Lower lobe of right lung (tissue), 2 donors: ENCODE measurements at regions not wholly inside any gene's neighbourhood (a gene's known extent, or its start where the extent isn't known, plus 50 kb on each side); places are given as distances from the start of the nearest gene placed in this dataset.

Experiments used
- ATAC-seq, 2 donors: fragments of 200-7000 bp; cut with Tn5 transposase; one replicate each; pipeline ENCODE4 v1.9.1; 2020 to 2022; ENCODE audit warnings: mild to moderate bottlenecking in 2 of 2, moderate library complexity in 2 of 2
- DNase-seq: peaks from one replicate; pipeline ENCODE4 v3.0.0-alpha.2; 2020
- H3K27ac ChIP-seq: fragments of 200-600 bp; one replicate; pipeline ENCODE4 v1.8.0; 2022
- H3K27me3 ChIP-seq: fragments of 200-600 bp; one replicate; pipeline ENCODE4 v1.8.0; 2022; ENCODE audit warnings: low read depth
- H3K36me3 ChIP-seq: fragments of 200-600 bp; one replicate; pipeline ENCODE4 v1.8.0; 2022; ENCODE audit warnings: mild to moderate bottlenecking
- H3K4me1 ChIP-seq: fragments of 200-600 bp; one replicate; pipeline ENCODE4 v1.8.0; 2022
- H3K4me3 ChIP-seq: fragments of 200-600 bp; one replicate; pipeline ENCODE4 v1.8.0; 2022; ENCODE audit warnings: mild to moderate bottlenecking
- H3K9me3 ChIP-seq: fragments of 200-600 bp; one replicate; pipeline ENCODE4 v1.8.0; 2022
- CTCF ChIP-seq: fragments of 200-600 bp; IDR thresholded peaks from one replicate; pipeline ENCODE4 v1.8.0; 2022; ENCODE audit warnings: antibody characterized with exemption, mild to moderate bottlenecking
- intact Hi-C: fragments of 100-400 bp; cut with DNase I; formaldehyde crosslinking; loops from one replicate; pipeline ENCODE4 v1.11.0; 2022
- donor health status: DM: no; HTN: yes; CAD: no; lungs with severe emphysema.

- intact Hi-C loops: no loop called here
- H3K9me3 ChIP-seq: no peaks in the 10 kb centered on the region
- H3K27ac ChIP-seq: no peak overlapping the region
- ATAC-seq (no peak), DNase-seq (no peak)
- no peaks in the 10 kb centered on the region for H3K4me1 ChIP-seq
- no peaks in the 10 kb centered on the region for H3K36me3 ChIP-seq
- TF ChIP-seq CTCF: no peak
- no peak overlapping the region for H3K4me3 ChIP-seq
- no peaks in the 10 kb centered on the region for H3K27me3 ChIP-seq
Measured at GRCh38 chr15:87805117-87805820, 451.3 kb downstream of the NTRK3 start.

- no peak overlapping the region for H3K27ac ChIP-seq
- ATAC-seq (no peak), DNase-seq (no peak)
- H3K4me1 ChIP-seq: no peaks in the 10 kb centered on the region
- intact Hi-C loops: no loop called here
- H3K27me3 ChIP-seq: no peaks in the 10 kb centered on the region
- no peaks in the 10 kb centered on the region for H3K9me3 ChIP-seq
- TF ChIP-seq CTCF: no peak
- H3K36me3 ChIP-seq: no peaks in the 10 kb centered on the region
- no peak overlapping the region for H3K4me3 ChIP-seq
Measured at GRCh38 chr15:87804451-87804850, 452.1 kb downstream of the NTRK3 start.

GRCh38 chr15:87799838-87800237, 456.7 kb downstream of the NTRK3 start:
- intact Hi-C loops: no loop called here
- no peak for ATAC-seq
- H3K36me3 ChIP-seq: no peaks in the 10 kb centered on the region
- H3K4me3 ChIP-seq: no peak overlapping the region
- DNase-seq: no peak
- no peaks in the 10 kb centered on the region for H3K27me3 ChIP-seq
- no peak for TF ChIP-seq CTCF
- no peak overlapping the region for H3K27ac ChIP-seq
- no peaks in the 10 kb centered on the region for H3K4me1 ChIP-seq
- no peaks in the 10 kb centered on the region for H3K9me3 ChIP-seq

- no peak for TF ChIP-seq CTCF
- Histone ChIP-seq H3K4me1 (no peaks in the 10 kb centered on the region), H3K27me3 (no peaks in the 10 kb centered on the region), H3K36me3 (no peaks in the 10 kb centered on the region), H3K4me3 (no peak overlapping the region), H3K9me3 (no peaks in the 10 kb centered on the region), H3K27ac (no peak overlapping the region)
- no peak for ATAC-seq
- intact Hi-C loops: no loop called here
- DNase-seq: no peak
Measured at GRCh38 chr15:87799428-87799827, 457.1 kb downstream of the NTRK3 start.

- Histone ChIP-seq H3K4me1 (no peaks in the 10 kb centered on the region), H3K9me3 (no peaks in the 10 kb centered on the region), H3K4me3 (no peak overlapping the region), H3K27ac (no peak overlapping the region), H3K27me3 (no peaks in the 10 kb centered on the region), H3K36me3 (no peaks in the 10 kb centered on the region)
- DNase-seq: no peak
- TF ChIP-seq CTCF: no peak
- ATAC-seq: no peak
- intact Hi-C loops: no loop called here
Measured at GRCh38 chr15:87793725-87794124, 462.8 kb downstream of the NTRK3 start.
